ENCODE measurements at regions not wholly inside any gene's neighbourhood (a gene's known extent, or its start where the extent isn't known, plus 50 kb on each side); places are given as distances from the start of the nearest gene placed in this dataset.
"Not testable (repeated sequence)": the region's sequence is repeated elsewhere in the genome, so short reads cannot be mapped to it uniquely, and the experiment has no call there.

- peak; percentile 57 for DNase-seq (ENCODE audit: low spot score)
Measured at GRCh38 chr16:56013962-56014552, 138.9 kb upstream of the CES5A start.

- DNase-seq (ENCODE audit: low spot score) = no peak
Measured at GRCh38 chr16:56012482-56012811, 137.3 kb upstream of the CES5A start.

DNA sequence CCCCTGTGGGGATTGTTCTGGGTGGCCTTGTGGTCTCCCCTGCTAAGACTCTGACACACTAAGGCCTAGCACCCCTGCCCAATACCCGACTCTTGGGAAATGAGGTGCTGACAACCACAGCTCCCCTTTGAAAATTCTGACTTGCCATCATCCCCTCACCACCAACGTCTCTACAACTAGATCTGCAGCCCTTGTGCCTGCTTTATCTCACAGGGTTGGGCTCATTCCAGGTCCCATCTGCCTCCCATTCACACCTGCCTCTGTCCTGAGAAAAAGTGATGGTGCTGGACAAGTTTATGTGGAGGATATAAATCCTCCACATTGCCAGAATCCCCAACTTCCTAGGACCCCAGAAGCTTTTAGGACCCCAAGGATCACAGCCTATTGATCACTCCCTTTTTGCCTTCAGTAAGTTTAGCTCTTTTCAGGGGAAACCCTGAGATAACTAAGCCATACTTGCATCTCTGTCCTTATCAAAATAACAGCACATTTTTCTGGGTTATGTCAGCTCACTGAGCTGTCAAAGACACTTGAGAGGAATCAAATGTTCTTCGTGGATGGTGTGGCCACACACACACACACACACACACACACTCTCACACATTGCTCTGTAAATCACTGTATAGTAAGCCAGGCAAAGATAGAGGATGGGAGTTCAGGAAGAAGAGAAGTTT, 136.8 kb upstream of the CES5A start:
- no peak for DNase-seq (ENCODE audit: low spot score)

- no peak for DNase-seq (ENCODE audit: low spot score)
Measured at GRCh38 chr16:56005958-56006357, 130.8 kb upstream of the CES5A start.

DNA sequence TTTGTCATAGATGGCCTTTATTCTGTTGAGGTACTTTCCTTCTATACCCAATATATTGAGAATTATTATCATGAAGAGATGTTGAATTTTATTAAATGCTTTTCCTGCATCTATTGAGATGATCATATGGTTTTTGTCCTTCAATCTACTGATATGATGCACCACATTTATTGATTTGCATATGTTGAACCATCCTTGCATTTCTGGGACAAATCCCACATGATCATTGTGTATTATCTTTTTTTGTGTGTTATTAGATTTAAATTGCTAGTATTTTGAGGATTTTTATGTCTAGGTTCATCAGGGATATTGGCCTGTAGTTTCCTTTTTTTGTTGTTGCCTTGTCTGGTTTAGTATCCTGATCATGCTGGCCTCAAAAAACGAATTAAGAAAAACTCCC, 124.5 kb upstream of the CES5A start:
- no peak for DNase-seq (ENCODE audit: low spot score)

GRCh38 chr16:55993088-55993487, 117.9 kb upstream of the CES5A start:
- no peak for DNase-seq (ENCODE audit: low spot score)

DNA sequence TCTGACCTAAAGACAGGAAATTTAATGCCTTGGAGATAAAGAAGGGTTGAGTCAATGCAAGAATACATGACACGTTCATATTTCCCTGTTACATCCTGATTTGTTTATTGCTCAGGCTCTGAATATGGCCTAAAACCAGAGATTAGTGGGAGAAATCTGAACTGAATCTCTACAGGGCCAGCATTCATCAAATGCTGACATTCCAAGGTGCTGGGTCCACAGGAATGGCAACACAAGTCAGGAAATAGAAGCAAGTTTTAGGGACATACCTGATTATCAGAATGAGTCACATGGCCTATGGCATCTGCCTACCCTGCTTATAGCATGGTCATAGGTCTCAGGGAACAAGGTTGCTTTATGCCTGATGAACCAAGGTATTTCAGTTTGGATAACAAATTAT, 117.4 kb upstream of the CES5A start:
- no peak for DNase-seq (ENCODE audit: low spot score)

DNA sequence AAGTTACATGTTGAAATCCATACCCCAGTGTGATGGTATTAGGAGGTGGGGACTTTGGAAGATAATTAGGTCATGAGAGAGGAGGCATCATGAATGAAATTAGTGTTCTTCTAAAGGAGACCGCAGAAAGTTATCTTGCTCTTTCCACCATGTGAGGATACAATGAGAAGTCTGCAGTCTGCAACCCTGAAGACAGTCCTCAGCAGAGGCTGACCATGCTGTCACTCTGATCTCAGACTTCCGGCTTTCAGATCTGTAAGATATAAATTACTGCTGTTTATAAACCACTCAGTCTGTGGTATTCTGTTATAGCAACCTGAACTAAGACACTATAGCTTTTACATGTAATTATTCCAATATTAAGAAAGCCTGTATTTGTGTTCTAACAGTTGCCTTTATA, 116.7 kb upstream of the CES5A start:
- DNase-seq (ENCODE audit: low spot score) = no peak

DNA sequence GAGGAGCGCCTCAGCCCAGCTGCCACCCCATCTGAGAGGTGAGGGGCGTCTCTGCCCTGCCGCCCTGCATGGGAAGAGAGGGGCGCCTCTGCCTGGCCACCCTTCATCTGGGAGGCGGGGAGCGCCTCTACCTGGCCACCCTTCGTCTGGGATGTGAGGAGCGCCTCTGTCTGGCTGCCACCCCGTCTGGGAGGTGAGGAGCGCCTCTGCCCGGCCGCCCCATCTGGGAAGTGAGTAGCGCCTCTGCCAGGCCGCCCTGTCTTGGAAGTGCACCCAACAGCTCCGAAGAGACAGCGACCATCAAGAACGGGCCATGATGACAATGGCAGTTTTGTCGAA, 114.4 kb upstream of the CES5A start:
- DNase-seq (ENCODE audit: low spot score) = no peak

GRCh38 chr16:55988850-55989568, 113.8 kb upstream of the CES5A start:
- not testable (repeated sequence) for DNase-seq (ENCODE audit: low spot score)

DNA sequence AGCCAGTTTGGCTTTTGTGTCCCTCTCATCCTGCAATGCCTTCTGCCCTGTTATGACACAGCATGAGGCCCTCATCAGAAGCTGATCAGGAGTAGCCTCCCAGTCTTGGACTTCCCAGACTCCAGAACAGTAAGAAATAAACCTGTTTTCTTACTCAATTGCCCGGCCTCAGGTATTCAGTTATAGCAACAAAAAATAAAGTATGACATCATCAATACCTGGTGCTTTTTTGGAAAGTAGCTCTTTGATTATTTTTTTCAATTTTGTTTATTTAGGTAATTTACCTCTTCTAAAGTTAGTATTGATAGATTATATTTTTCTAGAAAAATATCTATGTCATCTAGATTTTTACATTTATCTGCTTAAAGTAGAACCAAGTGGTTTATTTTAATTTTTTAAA, 112.8 kb upstream of the CES5A start:
- DNase-seq (ENCODE audit: low spot score) = no peak

GRCh38 chr16:55982597-55982996, 107.4 kb upstream of the CES5A start:
- DNase-seq (ENCODE audit: low spot score) = no peak

- DNase-seq (ENCODE audit: low spot score) = no peak
Measured at GRCh38 chr16:55981557-55981956, 106.4 kb upstream of the CES5A start.

GRCh38 chr16:55976815-55977214, 101.6 kb upstream of the CES5A start:
- DNase-seq (ENCODE audit: low spot score) = no peak

GRCh38 chr16:55971447-55971846, 96.3 kb upstream of the CES5A start:
- no peak for DNase-seq (ENCODE audit: low spot score)

GRCh38 chr16:55968221-55968620, 93.0 kb upstream of the CES5A start:
- no peak for DNase-seq (ENCODE audit: low spot score)

- DNase-seq (ENCODE audit: low spot score) = no peak
Measured at GRCh38 chr16:55964923-55965475, 89.8 kb upstream of the CES5A start.

- no peak for DNase-seq (ENCODE audit: low spot score)
Measured at GRCh38 chr16:55955845-55956244, 80.7 kb upstream of the CES5A start.

- no peak for DNase-seq (ENCODE audit: low spot score)
Measured at GRCh38 chr16:55955424-55955823, 80.3 kb upstream of the CES5A start.

- no peak for DNase-seq (ENCODE audit: low spot score)
Measured at GRCh38 chr16:55954906-55955305, 79.7 kb upstream of the CES5A start.

GRCh38 chr16:55949518-55949917, 74.3 kb upstream of the CES5A start:
- no peak for DNase-seq (ENCODE audit: low spot score)

DNA sequence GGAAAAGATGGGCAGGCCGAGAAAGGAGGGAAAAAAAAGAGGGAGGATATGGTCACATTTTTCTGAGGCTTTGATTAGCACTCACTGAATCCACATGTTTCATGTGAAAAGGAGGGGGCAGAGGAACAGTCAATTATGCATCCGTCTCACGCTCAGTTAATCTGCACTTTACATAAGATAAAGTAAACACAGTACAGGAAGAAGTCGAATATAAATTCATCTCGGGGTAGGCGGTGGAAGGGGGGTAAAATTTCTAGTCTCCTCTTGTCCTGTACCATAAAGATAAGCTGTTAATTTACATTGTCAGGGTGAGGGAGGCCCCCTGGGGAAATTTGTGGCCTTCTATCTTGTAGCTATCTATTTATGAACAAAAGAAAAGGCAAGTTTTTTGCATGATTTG, 73.1 kb upstream of the CES5A start:
- DNase-seq (ENCODE audit: low spot score) = no peak

- no peak for DNase-seq (ENCODE audit: low spot score)
Measured at GRCh38 chr16:55947366-55947765, 72.2 kb upstream of the CES5A start.
